ENCODE measurements at regions not wholly inside any gene's neighbourhood (a gene's known extent, or its start where the extent isn't known, plus 50 kb on each side); places are given as distances from the start of the nearest gene placed in this dataset.

DNA sequence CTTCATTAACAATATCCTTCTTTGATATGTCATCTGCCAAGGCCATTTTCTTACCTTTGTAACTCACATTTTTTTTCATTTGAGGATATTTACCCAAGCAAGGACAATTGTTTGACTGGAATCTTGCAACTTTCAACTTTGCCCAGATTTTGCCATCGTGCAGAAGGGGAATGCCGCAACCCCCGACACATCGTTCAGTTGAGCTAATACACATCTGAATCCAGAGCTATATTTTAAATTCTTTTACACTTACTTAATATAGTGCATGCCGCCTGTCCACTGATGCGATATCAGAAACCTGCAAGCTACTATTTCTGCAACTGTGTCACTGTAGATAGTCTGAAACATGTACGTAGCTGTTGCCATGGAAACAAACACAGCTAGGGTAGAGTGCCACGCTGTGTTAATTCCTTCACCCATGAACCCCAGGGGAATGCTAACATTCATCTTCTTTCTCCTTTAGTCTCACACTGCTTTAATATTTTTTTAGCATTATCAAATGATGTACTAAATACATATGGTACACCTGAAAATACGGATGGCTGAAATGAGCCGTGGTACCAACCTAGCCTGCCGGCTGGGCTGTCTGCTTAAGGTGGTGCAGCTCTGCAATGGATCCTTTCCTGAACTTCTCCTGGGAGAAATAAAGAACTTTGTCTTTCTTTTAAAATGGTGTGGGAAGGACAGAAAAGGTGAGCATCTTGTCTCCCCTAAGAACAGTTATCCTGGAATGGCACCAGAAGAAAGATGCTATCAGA lies 77.0 kb upstream of the FOXN3 start:
- Mint-ChIP-seq H3K27ac (ENCODE audit: low read depth, unreplicated experiment) (no peak overlapping the region), H3K27me3 (ENCODE audit: insufficient read depth, unreplicated experiment) (no peaks in the 10 kb centered on the region), H3K36me3 (ENCODE audit: insufficient read depth, unreplicated experiment) (no peaks in the 10 kb centered on the region), H3K4me1 (ENCODE audit: insufficient read depth, unreplicated experiment) (no peaks in the 10 kb centered on the region), H3K9me3 (ENCODE audit: unreplicated experiment) (no peaks in the 10 kb centered on the region), H3K4me3 (ENCODE audit: unreplicated experiment) (no peak overlapping the region)
- no TSS peak for BruUV-seq (replicated peaks)
- intact Hi-C loops (cut with micrococcal nuclease), result no loop called here
- DNase-seq (ENCODE audit: unreplicated experiment), result no peak
- POLR2A ChIA-PET, result interaction anchor here (0.6 to 0.8 kb wide), 3 partner anchors 8 to 352 kb away, joined by 3 read pairs; no protein-coding TSS in a partner anchor
- CTCF ChIA-PET, result interaction anchor here (0.8 to 1.0 kb wide), 4 partner anchors 8 to 44 kb away, joined by 3 to 4 read pairs (median 4); no protein-coding TSS in a partner anchor
- TF ChIP-seq, protein P1, sequence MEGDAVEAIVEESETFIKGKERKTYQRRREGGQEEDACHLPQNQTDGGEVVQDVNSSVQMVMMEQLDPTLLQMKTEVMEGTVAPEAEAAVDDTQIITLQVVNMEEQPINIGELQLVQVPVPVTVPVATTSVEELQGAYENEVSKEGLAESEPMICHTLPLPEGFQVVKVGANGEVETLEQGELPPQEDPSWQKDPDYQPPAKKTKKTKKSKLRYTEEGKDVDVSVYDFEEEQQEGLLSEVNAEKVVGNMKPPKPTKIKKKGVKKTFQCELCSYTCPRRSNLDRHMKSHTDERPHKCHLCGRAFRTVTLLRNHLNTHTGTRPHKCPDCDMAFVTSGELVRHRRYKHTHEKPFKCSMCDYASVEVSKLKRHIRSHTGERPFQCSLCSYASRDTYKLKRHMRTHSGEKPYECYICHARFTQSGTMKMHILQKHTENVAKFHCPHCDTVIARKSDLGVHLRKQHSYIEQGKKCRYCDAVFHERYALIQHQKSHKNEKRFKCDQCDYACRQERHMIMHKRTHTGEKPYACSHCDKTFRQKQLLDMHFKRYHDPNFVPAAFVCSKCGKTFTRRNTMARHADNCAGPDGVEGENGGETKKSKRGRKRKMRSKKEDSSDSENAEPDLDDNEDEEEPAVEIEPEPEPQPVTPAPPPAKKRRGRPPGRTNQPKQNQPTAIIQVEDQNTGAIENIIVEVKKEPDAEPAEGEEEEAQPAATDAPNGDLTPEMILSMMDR (IDR thresholded peaks at IDR 0.05; ENCODE audit: unreplicated experiment), result no peak

DNA sequence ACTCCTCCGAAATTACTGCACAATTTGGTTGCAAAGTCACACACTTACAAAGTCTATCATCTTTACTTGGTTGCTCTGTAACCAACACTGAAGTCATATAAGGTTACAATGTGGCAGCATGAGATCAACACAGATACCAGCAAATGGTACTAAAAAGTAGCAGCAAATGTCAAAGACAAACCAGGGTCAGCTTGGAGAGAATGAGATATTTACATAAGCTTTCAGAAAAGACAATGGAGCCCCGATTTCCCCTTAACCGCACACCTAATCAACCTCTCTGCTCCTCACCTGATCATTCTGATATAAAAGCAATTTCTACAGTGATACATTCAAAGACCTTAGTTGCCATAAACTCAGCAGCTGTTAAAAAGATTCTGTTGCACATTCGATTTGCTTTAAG lies 76.4 kb upstream of the FOXN3 start:
- Mint-ChIP-seq H3K36me3 (ENCODE audit: insufficient read depth, unreplicated experiment) (no peaks in the 10 kb centered on the region), H3K4me1 (ENCODE audit: insufficient read depth, unreplicated experiment) (no peaks in the 10 kb centered on the region), H3K27me3 (ENCODE audit: insufficient read depth, unreplicated experiment) (no peaks in the 10 kb centered on the region), H3K9me3 (ENCODE audit: unreplicated experiment) (no peaks in the 10 kb centered on the region), H3K4me3 (ENCODE audit: unreplicated experiment) (no peak overlapping the region), H3K27ac (ENCODE audit: low read depth, unreplicated experiment) (no peak overlapping the region)
- intact Hi-C loops (cut with micrococcal nuclease), result no loop called here
- no peak for DNase-seq (ENCODE audit: unreplicated experiment)
- ChIA-PET POLR2A (interaction anchor here (0.6 to 0.7 kb wide), 2 partner anchors 78 to 353 kb away, joined by 3 read pairs; no protein-coding TSS in a partner anchor), CTCF (interaction anchor here (0.7 to 1.0 kb wide), 5 partner anchors 9 to 45 kb away, joined by 3 to 4 read pairs (median 3); no protein-coding TSS in a partner anchor)
- no TSS peak for BruUV-seq (replicated peaks)
- TF ChIP-seq, protein P1 (IDR thresholded peaks at IDR 0.05; ENCODE audit: unreplicated experiment), result no peak

DNA sequence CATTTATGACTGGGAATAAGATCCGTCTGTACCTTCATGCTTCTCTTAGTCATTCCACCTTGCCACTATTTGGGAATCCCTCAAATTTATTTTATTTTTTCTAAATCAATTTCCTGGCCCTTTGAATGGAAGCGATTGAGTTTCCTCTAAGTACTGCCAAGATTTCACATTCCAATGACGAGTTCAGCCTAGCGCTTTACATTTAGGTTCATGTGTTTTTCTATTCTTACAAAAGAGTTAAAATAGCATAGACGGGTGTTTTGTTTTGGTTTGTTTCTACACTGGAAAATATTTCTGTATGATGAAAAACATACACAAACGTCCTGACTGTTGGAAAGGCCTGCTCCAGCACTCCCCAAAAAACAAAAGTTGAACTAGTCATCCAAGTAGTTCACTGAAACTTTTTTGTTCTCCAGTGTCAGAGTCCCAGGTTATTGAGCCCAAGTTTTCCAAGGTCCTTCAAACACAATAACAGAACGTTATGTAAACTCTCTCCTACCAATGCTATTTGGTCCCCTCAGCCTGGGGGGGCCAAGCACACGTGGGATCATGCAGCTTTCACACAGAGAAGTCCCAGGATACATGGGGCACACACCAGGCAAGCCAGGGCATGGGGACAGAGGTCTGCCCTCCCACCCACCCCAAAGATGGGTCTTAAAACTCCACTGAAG lies 74.8 kb upstream of the FOXN3 start:
- no peak overlapping the region for H3K27ac Mint-ChIP-seq (ENCODE audit: low read depth, unreplicated experiment)
- no peaks in the 10 kb centered on the region for H3K27me3 Mint-ChIP-seq (ENCODE audit: insufficient read depth, unreplicated experiment)
- H3K36me3 Mint-ChIP-seq (ENCODE audit: insufficient read depth, unreplicated experiment), result no peaks in the 10 kb centered on the region
- H3K9me3 Mint-ChIP-seq (ENCODE audit: unreplicated experiment), result no peaks in the 10 kb centered on the region
- CTCF ChIA-PET, result no interaction called here
- H3K4me3 Mint-ChIP-seq (ENCODE audit: unreplicated experiment), result no peak overlapping the region
- TF ChIP-seq, protein P1 (IDR thresholded peaks at IDR 0.05; ENCODE audit: unreplicated experiment), result no peak
- H3K4me1 Mint-ChIP-seq (ENCODE audit: insufficient read depth, unreplicated experiment), result no peaks in the 10 kb centered on the region
- no peak for DNase-seq (ENCODE audit: unreplicated experiment)
- intact Hi-C loops (cut with micrococcal nuclease), result no loop called here
- no TSS peak for BruUV-seq (replicated peaks)
- POLR2A ChIA-PET, result no interaction called here

DNA sequence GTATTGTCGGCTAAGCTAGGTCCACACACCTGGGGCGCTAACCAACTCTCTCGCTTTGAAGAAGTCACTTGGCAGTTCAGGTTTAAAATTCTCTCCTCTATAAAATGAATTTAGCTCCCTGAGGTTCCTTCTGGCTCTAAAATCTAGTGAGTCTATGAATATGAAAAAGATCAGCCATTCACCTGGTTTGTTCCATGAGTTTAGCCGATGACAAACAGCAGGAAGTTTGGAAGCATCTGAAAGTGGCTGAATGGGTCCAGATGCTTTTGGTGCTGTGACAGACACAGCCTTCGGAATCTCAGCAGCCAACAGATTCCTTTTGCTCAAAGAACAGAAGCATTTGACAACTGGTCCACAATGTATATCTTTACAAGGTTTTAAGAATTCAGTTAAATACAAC lies 73.4 kb upstream of the FOXN3 start:
- no peak overlapping the region for H3K27ac Mint-ChIP-seq (ENCODE audit: low read depth, unreplicated experiment)
- H3K36me3 Mint-ChIP-seq (ENCODE audit: insufficient read depth, unreplicated experiment), result no peaks in the 10 kb centered on the region
- no TSS peak for BruUV-seq (replicated peaks)
- POLR2A ChIA-PET, result interaction anchor here (0.7 kb wide), 1 partner anchor 12 kb away, joined by 3 read pairs; no protein-coding TSS in a partner anchor
- CTCF ChIA-PET, result no interaction called here
- H3K4me3 Mint-ChIP-seq (ENCODE audit: unreplicated experiment), result no peak overlapping the region
- intact Hi-C loops (cut with micrococcal nuclease), result no loop called here
- H3K9me3 Mint-ChIP-seq (ENCODE audit: unreplicated experiment), result no peaks in the 10 kb centered on the region
- DNase-seq (ENCODE audit: unreplicated experiment), result no peak
- TF ChIP-seq, protein P1 (IDR thresholded peaks at IDR 0.05; ENCODE audit: unreplicated experiment), result no peak
- H3K27me3 Mint-ChIP-seq (ENCODE audit: insufficient read depth, unreplicated experiment), result no peaks in the 10 kb centered on the region
- no peaks in the 10 kb centered on the region for H3K4me1 Mint-ChIP-seq (ENCODE audit: insufficient read depth, unreplicated experiment)
